Coronary artery (tissue), 2 donors: ENCODE measurements at regions not wholly inside any gene's neighbourhood (a gene's known extent, or its start where the extent isn't known, plus 50 kb on each side); places are given as distances from the start of the nearest gene placed in this dataset.
"Not testable (repeated sequence)": the region's sequence is repeated elsewhere in the genome, so short reads cannot be mapped to it uniquely, and the experiment has no call there.

Experiments
- DNase-seq: peaks from one replicate; pipeline ENCODE4 v3.0.0-alpha.2; 2017; ENCODE audit warnings: low spot score
- H3K27ac ChIP-seq, 2 donors: fragments of 200-600 bp; sonication (generic); one replicate each; pipeline ENCODE4 v1.5.1; 2016 to 2019
- H3K4me3 ChIP-seq: fragments of 200-600 bp; sonication (generic); 2 replicates; pipeline ENCODE4 v1.5.1; 2016; ENCODE audit warnings: mild to moderate bottlenecking, moderate library complexity
- TF ChIP-seq, protein P1 (sequence below): fragments of 200-600 bp; sonication (generic); IDR thresholded peaks from one replicate; pipeline ENCODE4 v1.5.1; 2019; ENCODE audit warnings: antibody characterized with exemption

DNA sequence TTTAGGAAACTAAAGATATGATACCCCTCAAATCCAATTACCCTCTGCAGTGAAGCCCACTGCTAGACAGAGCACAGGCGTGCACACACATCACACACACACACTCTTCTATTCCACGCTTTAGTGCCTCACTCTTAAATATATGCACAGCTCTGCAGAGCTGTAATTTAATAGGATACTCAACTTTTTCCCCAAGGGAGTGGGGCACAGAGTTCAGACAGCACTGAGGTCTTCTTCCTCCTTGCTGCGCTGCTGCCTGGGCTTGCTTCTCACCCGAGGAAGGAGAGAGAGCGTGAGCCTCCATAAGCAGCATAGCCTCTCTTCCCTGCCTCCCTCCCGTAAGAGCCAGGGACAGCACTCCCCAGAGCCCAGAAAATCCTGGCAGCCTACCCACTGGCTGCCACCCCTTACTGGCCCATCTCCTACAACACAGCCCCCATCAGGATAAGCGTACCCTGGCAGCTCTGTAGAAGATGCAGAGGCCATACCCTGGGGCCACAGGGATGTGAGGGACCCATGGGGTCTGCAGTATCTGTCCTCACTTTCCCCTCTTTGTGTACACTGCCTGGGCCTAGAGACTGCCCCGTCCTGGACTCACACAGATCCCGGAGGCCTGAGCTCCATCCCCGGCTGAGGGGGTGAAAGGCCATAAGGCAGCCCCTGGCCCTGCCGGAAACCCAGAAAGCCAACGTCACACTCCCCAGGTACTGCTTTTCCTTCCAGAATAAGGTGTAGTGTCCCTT is 102.1 kb downstream of the C5orf15 start:
- TF ChIP-seq, protein P1, sequence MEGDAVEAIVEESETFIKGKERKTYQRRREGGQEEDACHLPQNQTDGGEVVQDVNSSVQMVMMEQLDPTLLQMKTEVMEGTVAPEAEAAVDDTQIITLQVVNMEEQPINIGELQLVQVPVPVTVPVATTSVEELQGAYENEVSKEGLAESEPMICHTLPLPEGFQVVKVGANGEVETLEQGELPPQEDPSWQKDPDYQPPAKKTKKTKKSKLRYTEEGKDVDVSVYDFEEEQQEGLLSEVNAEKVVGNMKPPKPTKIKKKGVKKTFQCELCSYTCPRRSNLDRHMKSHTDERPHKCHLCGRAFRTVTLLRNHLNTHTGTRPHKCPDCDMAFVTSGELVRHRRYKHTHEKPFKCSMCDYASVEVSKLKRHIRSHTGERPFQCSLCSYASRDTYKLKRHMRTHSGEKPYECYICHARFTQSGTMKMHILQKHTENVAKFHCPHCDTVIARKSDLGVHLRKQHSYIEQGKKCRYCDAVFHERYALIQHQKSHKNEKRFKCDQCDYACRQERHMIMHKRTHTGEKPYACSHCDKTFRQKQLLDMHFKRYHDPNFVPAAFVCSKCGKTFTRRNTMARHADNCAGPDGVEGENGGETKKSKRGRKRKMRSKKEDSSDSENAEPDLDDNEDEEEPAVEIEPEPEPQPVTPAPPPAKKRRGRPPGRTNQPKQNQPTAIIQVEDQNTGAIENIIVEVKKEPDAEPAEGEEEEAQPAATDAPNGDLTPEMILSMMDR, result no peak
- DNase-seq, result no peak
- H3K4me3 ChIP-seq, result no peak overlapping the region
- no peak overlapping the region for H3K27ac ChIP-seq

DNA sequence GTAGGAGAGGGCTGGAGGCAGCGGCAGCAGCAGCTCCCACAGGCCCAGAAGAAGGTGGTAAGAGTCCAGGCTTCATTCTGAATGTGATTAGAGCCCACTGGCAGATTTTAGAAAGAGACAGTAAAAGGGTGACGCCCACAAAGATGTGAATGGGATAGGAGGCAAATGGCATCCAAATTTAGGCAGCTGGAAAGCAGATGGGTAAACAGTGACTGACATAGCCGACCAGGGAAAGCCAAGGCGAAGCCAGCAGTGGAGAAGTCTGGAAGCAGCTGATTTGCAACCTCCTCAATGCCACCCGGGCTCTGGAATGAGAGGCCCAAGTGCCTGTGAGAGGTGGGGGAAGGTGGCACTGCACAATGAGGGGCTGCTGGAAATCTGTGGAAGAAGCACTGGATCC is 103.3 kb downstream of the C5orf15 start:
- TF ChIP-seq, protein P1, result no peak
- no peak for DNase-seq
- Histone ChIP-seq H3K4me3 (no peak overlapping the region), H3K27ac (no peak overlapping the region)

DNA sequence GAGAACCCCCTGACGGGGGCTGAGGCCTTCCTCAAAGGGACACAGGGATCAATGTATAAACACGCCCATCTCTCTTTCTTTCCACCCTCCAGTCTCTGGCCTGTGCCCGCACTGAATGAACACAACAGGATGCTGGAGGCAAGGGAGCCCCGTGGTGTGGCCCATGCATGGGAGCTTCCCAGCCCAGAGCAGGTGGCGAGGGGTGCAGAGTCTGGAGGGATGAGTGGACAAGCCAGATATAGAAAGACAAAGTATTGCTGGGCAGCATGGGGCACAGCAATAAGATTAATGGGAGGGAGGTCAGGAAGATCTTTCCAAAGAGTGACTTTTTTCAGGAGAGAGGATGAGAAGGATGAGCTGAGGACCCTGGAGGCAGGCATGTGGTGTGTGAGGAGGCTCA is 103.7 kb downstream of the C5orf15 start:
- Histone ChIP-seq H3K27ac (no peak overlapping the region), H3K4me3 (no peak overlapping the region)
- DNase-seq, result no peak
- TF ChIP-seq, protein P1, result no peak

DNA sequence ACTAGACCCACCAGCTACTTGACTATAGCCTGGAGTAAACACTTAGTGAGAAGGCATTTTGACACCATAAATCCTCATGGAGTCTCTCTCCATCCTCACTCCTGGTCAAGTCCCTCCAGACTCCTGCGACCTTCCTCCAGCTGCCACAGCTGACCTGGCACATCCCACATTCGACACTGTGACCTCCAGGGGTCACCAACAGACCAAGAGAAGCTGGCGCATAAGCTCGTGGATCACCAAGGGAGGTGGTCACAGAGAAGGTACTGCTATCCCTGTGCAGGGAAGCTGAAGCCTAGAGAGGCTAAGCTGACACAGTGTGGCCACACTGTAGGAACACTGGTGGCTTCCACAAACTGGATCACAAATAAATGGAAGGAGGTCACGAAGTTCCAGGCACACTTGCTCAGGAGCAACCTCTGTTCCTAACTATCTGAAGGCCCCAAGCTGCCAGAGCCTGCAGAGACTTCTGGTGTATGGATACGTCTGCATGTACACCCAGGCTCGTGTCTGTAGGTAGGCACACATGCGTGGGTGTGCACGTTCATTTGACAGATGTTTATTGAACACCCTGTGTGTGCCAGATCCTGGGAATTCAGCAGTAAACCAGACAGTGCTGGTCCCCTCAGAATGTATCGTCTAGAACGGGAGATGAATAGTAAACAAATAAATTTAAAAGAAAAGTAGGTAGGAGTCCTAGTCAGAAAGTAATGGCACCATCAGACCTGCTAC is 104.4 kb downstream of the C5orf15 start:
- Histone ChIP-seq H3K27ac (no peak overlapping the region), H3K4me3 (no peak overlapping the region)
- DNase-seq, result no peak
- TF ChIP-seq, protein P1, result no peak

DNA sequence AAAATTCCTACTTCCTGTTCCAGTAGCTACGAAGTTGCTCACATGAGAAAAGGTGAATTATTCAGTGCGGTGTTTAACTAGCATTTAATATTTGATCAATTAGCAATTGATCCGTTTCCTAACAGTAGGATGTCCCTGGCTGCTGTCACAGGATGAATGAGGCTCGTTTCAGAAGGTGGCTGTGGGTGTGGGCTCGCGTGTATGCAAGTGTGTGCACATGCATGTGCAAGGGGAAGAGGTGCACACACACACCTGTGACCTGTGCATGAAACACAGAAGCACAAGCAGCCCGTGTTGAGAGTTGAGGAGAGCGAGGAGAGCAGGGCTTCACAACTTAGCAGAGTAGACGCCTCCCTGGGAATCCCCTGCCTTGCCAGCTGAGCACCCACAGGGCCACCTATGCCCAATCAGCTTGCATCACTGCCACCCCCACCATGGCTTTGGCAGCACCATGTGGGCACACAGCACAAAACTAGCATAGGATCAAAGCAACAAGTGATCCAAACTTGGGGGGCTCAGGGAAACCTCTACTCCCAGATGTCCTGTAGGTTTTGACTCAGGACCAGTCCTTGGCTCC is 107.2 kb downstream of the C5orf15 start:
- TF ChIP-seq, protein P1, result no peak
- Histone ChIP-seq H3K27ac (no peak overlapping the region), H3K4me3 (no peak overlapping the region)
- no peak for DNase-seq

DNA sequence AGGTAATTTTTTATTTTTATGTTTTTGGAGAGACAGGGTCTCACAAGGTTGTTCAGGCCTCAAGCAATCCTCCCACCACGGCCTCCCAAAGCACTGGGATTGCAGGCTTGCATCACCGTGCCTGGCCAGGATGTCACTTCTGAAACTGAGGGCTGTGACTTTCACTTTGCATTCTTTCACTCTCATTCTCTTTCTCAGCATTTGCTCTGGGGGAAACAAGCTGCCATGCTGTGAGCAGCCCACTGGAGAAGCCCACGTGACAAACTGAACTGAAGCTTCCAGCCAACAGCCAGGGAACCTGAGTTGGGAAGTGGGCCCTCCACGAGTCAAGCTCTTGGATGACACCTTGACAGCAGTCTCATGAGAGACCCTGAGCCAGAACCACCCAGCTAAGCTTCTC is 109.4 kb downstream of the C5orf15 start:
- peak; percentile 26 for DNase-seq
- TF ChIP-seq, protein P1, result no peak
- no peak overlapping the region for H3K4me3 ChIP-seq
- no peak overlapping the region for H3K27ac ChIP-seq

DNA sequence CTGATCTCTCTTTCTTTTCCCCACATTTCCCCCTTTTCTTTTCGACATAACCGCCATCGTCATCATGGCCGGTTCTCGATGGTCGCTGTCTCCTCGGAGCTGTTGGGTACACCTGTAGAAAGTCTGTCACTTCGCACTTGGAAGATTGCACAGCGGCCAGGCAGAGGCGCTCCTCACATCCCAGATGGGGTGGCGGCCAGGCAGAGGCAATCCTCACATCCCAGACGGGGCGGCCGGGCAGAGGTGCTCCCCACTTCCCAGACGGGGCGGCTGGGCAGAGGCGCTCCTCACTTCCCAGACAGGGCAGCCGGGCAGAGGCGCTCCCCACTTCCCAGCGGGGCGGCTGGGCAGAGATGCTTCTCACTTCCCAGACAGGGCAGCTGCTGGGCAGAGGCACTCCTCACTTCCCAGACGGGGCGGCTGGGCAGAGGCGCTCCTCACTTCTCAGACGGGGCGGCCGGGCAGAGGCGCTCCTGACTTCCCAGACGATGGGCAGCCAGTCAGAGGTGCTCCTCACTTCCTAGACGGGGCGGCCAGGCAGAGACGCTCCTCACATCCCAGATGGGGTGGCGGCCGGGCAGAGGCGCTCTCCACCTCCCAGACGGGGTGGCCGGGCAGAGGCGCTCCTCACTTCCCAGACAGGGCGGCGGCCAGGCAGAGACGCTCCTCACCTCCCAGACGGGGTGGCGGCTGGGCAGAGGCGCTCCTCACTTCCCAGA is 110.7 kb downstream of the C5orf15 start:
- DNase-seq, result peak; percentile 29
- H3K4me3 ChIP-seq, H3K27ac ChIP-seq: not testable (repeated sequence)
